ENCODE measurements at regions not wholly inside any gene's neighbourhood (a gene's known extent, or its start where the extent isn't known, plus 50 kb on each side); places are given as distances from the start of the nearest gene placed in this dataset.
A peak's percentile ranks its signal among the peaks of the same experiment; 100 is the strongest.

- no peak for DNase-seq (ENCODE audit: low spot score)
- H3K27ac ChIP-seq = no peak overlapping the region
- H3K4me3 ChIP-seq = no peak overlapping the region
- no peaks in the 10 kb centered on the region for H3K36me3 ChIP-seq
- no peaks in the 10 kb centered on the region for H3K9me3 ChIP-seq
- H3K27me3 ChIP-seq (replicated peaks; ENCODE audit: insufficient read depth) = no peaks in the 10 kb centered on the region
- no peaks in the 10 kb centered on the region for H3K4me1 ChIP-seq (replicated peaks)
- TF ChIP-seq POLR2A (IDR thresholded peaks at IDR 0.05) (no peak), CTCF (IDR thresholded peaks at IDR 0.05) (no peak), POLR2AphosphoS5 (IDR thresholded peaks at IDR 0.05) (no peak)
- intact Hi-C loops (cut with DNase I) = no loop called here
- 59% methylated on average over 1 of the region's 1 CpG for WGBS
These were observed 412.7 kb upstream of the ONECUT1 start for GRCh38 chr15:53202876-53203275.

- intact Hi-C loops (cut with DNase I) = no loop called here
- no peak overlapping the region for H3K27ac ChIP-seq
- H3K9me3 ChIP-seq = no peaks in the 10 kb centered on the region
- H3K27me3 ChIP-seq (replicated peaks; ENCODE audit: insufficient read depth) = no peaks in the 10 kb centered on the region
- no peak overlapping the region for H3K4me3 ChIP-seq
- DNase-seq (ENCODE audit: low spot score) = peak; percentile 32
- H3K36me3 ChIP-seq = no peaks in the 10 kb centered on the region
- 3% methylated on average over 23 of the region's 23 CpGs for WGBS
- H3K4me1 ChIP-seq (replicated peaks) = no peaks in the 10 kb centered on the region
- TF ChIP-seq POLR2A (IDR thresholded peaks at IDR 0.05) (no peak), CTCF (IDR thresholded peaks at IDR 0.05) (peak in 3 of 4 experiments; percentile 47 to 55 (median 52))
These were observed 407.3 kb upstream of the ONECUT1 start for GRCh38 chr15:53197426-53197839.

- H3K4me3 ChIP-seq = no peak overlapping the region
- no peaks in the 10 kb centered on the region for H3K36me3 ChIP-seq
- intact Hi-C loops (cut with DNase I) = no loop called here
- no peaks in the 10 kb centered on the region for H3K27me3 ChIP-seq (replicated peaks; ENCODE audit: insufficient read depth)
- DNase-seq (ENCODE audit: low spot score) = no peak
- H3K27ac ChIP-seq = no peak overlapping the region
- no peaks in the 10 kb centered on the region for H3K4me1 ChIP-seq (replicated peaks)
- TF ChIP-seq POLR2AphosphoS5 (IDR thresholded peaks at IDR 0.05) = no peak
- no peak for TF ChIP-seq POLR2A (IDR thresholded peaks at IDR 0.05)
- no peak for TF ChIP-seq CTCF (IDR thresholded peaks at IDR 0.05)
- WGBS = 38% methylated on average over 11 of the region's 11 CpGs
- no peaks in the 10 kb centered on the region for H3K9me3 ChIP-seq
These were observed 406.7 kb upstream of the ONECUT1 start for GRCh38 chr15:53196788-53197187.

- Histone ChIP-seq H3K27me3 (replicated peaks; ENCODE audit: insufficient read depth) (no peaks in the 10 kb centered on the region), H3K27ac (no peak overlapping the region), H3K4me1 (replicated peaks) (no peaks in the 10 kb centered on the region), H3K9me3 (no peaks in the 10 kb centered on the region), H3K4me3 (no peak overlapping the region), H3K36me3 (no peaks in the 10 kb centered on the region)
- no peak for DNase-seq (ENCODE audit: low spot score)
- TF ChIP-seq CTCF (IDR thresholded peaks at IDR 0.05) = no peak
- no peak for TF ChIP-seq POLR2A (IDR thresholded peaks at IDR 0.05)
- no peak for TF ChIP-seq POLR2AphosphoS5 (IDR thresholded peaks at IDR 0.05)
- WGBS = 41% methylated on average over 5 of the region's 5 CpGs
- intact Hi-C loops (cut with DNase I) = no loop called here
These were observed 406.1 kb upstream of the ONECUT1 start for GRCh38 chr15:53196242-53196641.

- no peak for TF ChIP-seq POLR2A (IDR thresholded peaks at IDR 0.05)
- no peak for TF ChIP-seq POLR2AphosphoS5 (IDR thresholded peaks at IDR 0.05)
- no peak for TF ChIP-seq CTCF (IDR thresholded peaks at IDR 0.05)
- Histone ChIP-seq H3K36me3 (no peaks in the 10 kb centered on the region), H3K4me3 (no peak overlapping the region), H3K9me3 (no peaks in the 10 kb centered on the region), H3K4me1 (replicated peaks) (no peaks in the 10 kb centered on the region), H3K27ac (no peak overlapping the region), H3K27me3 (replicated peaks; ENCODE audit: insufficient read depth) (no peaks in the 10 kb centered on the region)
- DNase-seq (ENCODE audit: low spot score) = no peak
- intact Hi-C loops (cut with DNase I) = no loop called here
- 52% methylated on average over 2 of the region's 2 CpGs for WGBS
These were observed 403.0 kb upstream of the ONECUT1 start for GRCh38 chr15:53193149-53193548.
